Trophoblast cell (in vitro differentiated cells and primary cell): ENCODE measurements at regions not wholly inside any gene's neighbourhood (a gene's known extent, or its start where the extent isn't known, plus 50 kb on each side); places are given as distances from the start of the nearest gene placed in this dataset.

Experiments used
- DNase-seq, 2 donors: peaks; one replicate each; pipeline ENCODE4 v3.0.0-alpha.2; 2016
- H2AFZ ChIP-seq: 2 replicates; pipeline ENCODE4 v1.6.1; 2013; ENCODE audit warnings: low read length, moderate library complexity, mild to moderate bottlenecking; ENCODE audit not compliant: insufficient read depth, poor library complexity
- H2AK5ac ChIP-seq: 2 replicates; pipeline ENCODE4 v1.6.1; 2013; ENCODE audit warnings: mild to moderate bottlenecking, low read length
- H2BK120ac ChIP-seq: 2 replicates; pipeline ENCODE4 v1.6.1; 2013; ENCODE audit warnings: low read length, mild to moderate bottlenecking, moderate library complexity; ENCODE audit not compliant: insufficient read depth, poor library complexity
- H2BK12ac ChIP-seq: 2 replicates; pipeline ENCODE4 v1.6.1; 2013; ENCODE audit warnings: mild to moderate bottlenecking, low read length, moderate library complexity
- H2BK5ac ChIP-seq: 2 replicates; pipeline ENCODE4 v1.6.1; 2013; ENCODE audit warnings: low read length, low read depth, moderate library complexity, mild to moderate bottlenecking; ENCODE audit not compliant: poor library complexity
- H3K14ac ChIP-seq: 2 replicates; pipeline ENCODE4 v1.6.1; 2013; ENCODE audit warnings: mild to moderate bottlenecking, low read length
- H3K18ac ChIP-seq: 2 replicates; pipeline ENCODE4 v1.6.1; 2013; ENCODE audit warnings: mild to moderate bottlenecking, low read length
- H3K23ac ChIP-seq: 2 replicates; pipeline ENCODE4 v1.6.1; 2013; ENCODE audit warnings: low read length
- H3K27ac ChIP-seq: 2 replicates; pipeline ENCODE4 v1.5.1; 2013; ENCODE audit warnings: low read depth, mild to moderate bottlenecking, inconsistent platforms, low read length, moderate library complexity
- H3K27me3 ChIP-seq: 2 replicates; pipeline ENCODE4 v1.6.1; 2013; ENCODE audit warnings: inconsistent platforms, mild to moderate bottlenecking, low read length, moderate library complexity; ENCODE audit not compliant: insufficient read depth
- H3K36me3 ChIP-seq, 2 experiments: 1 replicate in 1 of 2; 2 replicates in 1 of 2; pipeline ENCODE4 v1.6.1; 2013; ENCODE audit warnings: low read length in 2 of 2, mild to moderate bottlenecking in 2 of 2, moderate library complexity in 1 of 2; ENCODE audit not compliant: insufficient read depth in 2 of 2, control insufficient read depth in 1 of 2
- H3K4ac ChIP-seq: 2 replicates; pipeline ENCODE4 v1.6.1; 2013; ENCODE audit warnings: low read depth, mild to moderate bottlenecking, low read length, moderate library complexity
- H3K4me1 ChIP-seq, 2 experiments: 1 replicate in 1 of 2; 2 replicates in 1 of 2; pipeline ENCODE4 v1.6.1; 2013; ENCODE audit warnings: low read length in 2 of 2, mild to moderate bottlenecking in 2 of 2, moderate library complexity in 1 of 2; ENCODE audit not compliant: insufficient read depth in 2 of 2, control insufficient read depth in 1 of 2
- H3K4me2 ChIP-seq: 2 replicates; pipeline ENCODE4 v1.6.1; 2013; ENCODE audit warnings: inconsistent platforms, mild to moderate bottlenecking, low read length, moderate library complexity
- H3K4me3 ChIP-seq: 2 replicates; pipeline ENCODE4 v1.5.1; 2013; ENCODE audit warnings: mild to moderate bottlenecking, low read depth, low read length, inconsistent platforms
- H3K79me1 ChIP-seq: one replicate; pipeline ENCODE4 v1.6.1; 2013; ENCODE audit warnings: low read length
- H3K79me2 ChIP-seq: 2 replicates; pipeline ENCODE4 v1.6.1; 2013; ENCODE audit warnings: low read length, mild to moderate bottlenecking; ENCODE audit not compliant: control insufficient read depth, insufficient read depth, poor library complexity
- H3K9ac ChIP-seq: 2 replicates; pipeline ENCODE4 v1.6.1; 2013; ENCODE audit warnings: mild to moderate bottlenecking, low read length
- H3K9me3 ChIP-seq: 2 replicates; pipeline ENCODE4 v1.6.1; 2013; ENCODE audit warnings: low read depth, mild to moderate bottlenecking, control low read depth, inconsistent platforms, low read length; ENCODE audit not compliant: insufficient read depth
- H4K12ac ChIP-seq: 2 replicates; pipeline ENCODE4 v1.6.1; 2013; ENCODE audit warnings: low read depth, mild to moderate bottlenecking, low read length, moderate library complexity
- H4K8ac ChIP-seq: 2 replicates; pipeline ENCODE4 v1.6.1; 2013; ENCODE audit warnings: low read depth, mild to moderate bottlenecking, low read length, moderate library complexity
- H4K91ac ChIP-seq: one replicate; pipeline ENCODE4 v1.6.1; 2013; ENCODE audit warnings: low read depth, mild to moderate bottlenecking, low read length, moderate library complexity
- WGBS: extraction: QIAGEN DNeasy Blood & Tissue Kit; methylation state at CpG from one replicate; pipeline ENCODE4 v1.1.7; 2013; ENCODE audit warnings: missing lambda C conversion rate; ENCODE audit not compliant: insufficient read length, insufficient coverage; ENCODE audit errors: extremely low coverage; 5-methylcytosine and 5-hydroxymethylcytosine counted together

GRCh38 chr3:159112724-159113123 is 310.9 kb downstream of the MFSD1 start:
- no peak overlapping the region for H3K27ac ChIP-seq
- H3K9ac ChIP-seq, result no peak overlapping the region
- no peak overlapping the region for H2AK5ac ChIP-seq

GRCh38 chr3:159113221-159113875 is 311.5 kb downstream of the MFSD1 start:
- no peaks in the 10 kb centered on the region for H3K79me2 ChIP-seq
- H3K23ac ChIP-seq, result no peak overlapping the region
- no peaks in the 10 kb centered on the region for H3K79me1 ChIP-seq
- H4K8ac ChIP-seq, result no peak overlapping the region
- no peaks in the 10 kb centered on the region for H3K27me3 ChIP-seq
- no peaks in the 10 kb centered on the region for H3K4me1 ChIP-seq
- no peak overlapping the region for H2AFZ ChIP-seq
- no CpG with 5 or more reads among the region's 6 CpGs for WGBS
- no peak overlapping the region for H4K12ac ChIP-seq
- no peak overlapping the region for H3K9ac ChIP-seq
- H3K36me3 ChIP-seq, result no peaks in the 10 kb centered on the region
- H4K91ac ChIP-seq, result no peak overlapping the region
- H3K14ac ChIP-seq, result no peak overlapping the region
- no peak overlapping the region for H2BK12ac ChIP-seq
- H3K18ac ChIP-seq, result no peak overlapping the region
- no peak overlapping the region for H3K4ac ChIP-seq
- H2BK5ac ChIP-seq, result no peak overlapping the region
- H3K27ac ChIP-seq, result no peak overlapping the region
- no peak overlapping the region for H2BK120ac ChIP-seq
- H3K4me2 ChIP-seq, result no peak overlapping the region
- no peak overlapping the region for H2AK5ac ChIP-seq
- H3K4me3 ChIP-seq, result no peak overlapping the region
- DNase-seq, result no peak
- no peaks in the 10 kb centered on the region for H3K9me3 ChIP-seq

More at GRCh38 chr3:159112724-159113123, 310.9 kb downstream of the MFSD1 start:
- H2BK120ac ChIP-seq, result no peak overlapping the region
- H3K4me2 ChIP-seq, result no peak overlapping the region
- no peak overlapping the region for H2BK12ac ChIP-seq
- H3K23ac ChIP-seq, result no peak overlapping the region
- H3K4me1 ChIP-seq, result no peaks in the 10 kb centered on the region
- no peak for DNase-seq
- no peak overlapping the region for H4K8ac ChIP-seq
- H3K79me2 ChIP-seq, result no peaks in the 10 kb centered on the region
- H2AFZ ChIP-seq, result no peak overlapping the region
- H3K36me3 ChIP-seq, result no peaks in the 10 kb centered on the region
- no peak overlapping the region for H4K12ac ChIP-seq
- no peak overlapping the region for H4K91ac ChIP-seq
- H3K79me1 ChIP-seq, result no peaks in the 10 kb centered on the region
- no peak overlapping the region for H3K4me3 ChIP-seq
- no peak overlapping the region for H3K14ac ChIP-seq
- no peak overlapping the region for H3K18ac ChIP-seq
- no peak overlapping the region for H2BK5ac ChIP-seq
- no peak overlapping the region for H3K4ac ChIP-seq
- H3K9me3 ChIP-seq, result no peaks in the 10 kb centered on the region
- no peaks in the 10 kb centered on the region for H3K27me3 ChIP-seq

GRCh38 chr3:159114582-159114981 is 312.7 kb downstream of the MFSD1 start:
- no peaks in the 10 kb centered on the region for H3K79me1 ChIP-seq
- no peak overlapping the region for H3K18ac ChIP-seq
- no peak overlapping the region for H2BK120ac ChIP-seq
- H3K79me2 ChIP-seq, result no peaks in the 10 kb centered on the region
- no peak for DNase-seq
- no peak overlapping the region for H4K12ac ChIP-seq
- H3K9ac ChIP-seq, result no peak overlapping the region
- no peaks in the 10 kb centered on the region for H3K36me3 ChIP-seq
- H3K9me3 ChIP-seq, result no peaks in the 10 kb centered on the region
- no peaks in the 10 kb centered on the region for H3K27me3 ChIP-seq
- H4K8ac ChIP-seq, result no peak overlapping the region
- H3K27ac ChIP-seq, result no peak overlapping the region
- H2AFZ ChIP-seq, result no peak overlapping the region
- H3K14ac ChIP-seq, result no peak overlapping the region
- no peak overlapping the region for H2BK5ac ChIP-seq
- H3K4me1 ChIP-seq, result no peaks in the 10 kb centered on the region
- no peak overlapping the region for H2BK12ac ChIP-seq
- no peak overlapping the region for H2AK5ac ChIP-seq
- H3K23ac ChIP-seq, result no peak overlapping the region
- H3K4me2 ChIP-seq, result no peak overlapping the region
- no CpG with 5 or more reads among the region's 6 CpGs for WGBS
- H3K4me3 ChIP-seq, result no peak overlapping the region
- no peak overlapping the region for H4K91ac ChIP-seq
- H3K4ac ChIP-seq, result no peak overlapping the region

GRCh38 chr3:159123877-159124276 is 322.0 kb downstream of the MFSD1 start:
- Histone ChIP-seq H4K8ac (no peak overlapping the region), H4K91ac (no peak overlapping the region), H3K79me1 (no peaks in the 10 kb centered on the region), H3K4ac (no peak overlapping the region), H2AFZ (no peak overlapping the region), H2AK5ac (no peak overlapping the region), H3K23ac (no peak overlapping the region), H3K27ac (no peak overlapping the region), H3K27me3 (no peaks in the 10 kb centered on the region), H3K4me1 (no peaks in the 10 kb centered on the region), H2BK120ac (no peak overlapping the region), H2BK12ac (no peak overlapping the region), H3K4me2 (no peak overlapping the region), H3K18ac (no peak overlapping the region), H3K9me3 (no peaks in the 10 kb centered on the region), H3K9ac (no peak overlapping the region), H4K12ac (no peak overlapping the region), H2BK5ac (no peak overlapping the region), H3K14ac (no peak overlapping the region), H3K4me3 (no peak overlapping the region), H3K36me3 (no peaks in the 10 kb centered on the region), H3K79me2 (no peaks in the 10 kb centered on the region)
- WGBS, result no CpG with 5 or more reads among the region's 1 CpG
- DNase-seq, result no peak
